ENCODE measurements at regions not wholly inside any gene's neighbourhood (a gene's known extent, or its start where the extent isn't known, plus 50 kb on each side); places are given as distances from the start of the nearest gene placed in this dataset.
"Not testable (repeated sequence)": the region's sequence is repeated elsewhere in the genome, so short reads cannot be mapped to it uniquely, and the experiment has no call there.

DNA sequence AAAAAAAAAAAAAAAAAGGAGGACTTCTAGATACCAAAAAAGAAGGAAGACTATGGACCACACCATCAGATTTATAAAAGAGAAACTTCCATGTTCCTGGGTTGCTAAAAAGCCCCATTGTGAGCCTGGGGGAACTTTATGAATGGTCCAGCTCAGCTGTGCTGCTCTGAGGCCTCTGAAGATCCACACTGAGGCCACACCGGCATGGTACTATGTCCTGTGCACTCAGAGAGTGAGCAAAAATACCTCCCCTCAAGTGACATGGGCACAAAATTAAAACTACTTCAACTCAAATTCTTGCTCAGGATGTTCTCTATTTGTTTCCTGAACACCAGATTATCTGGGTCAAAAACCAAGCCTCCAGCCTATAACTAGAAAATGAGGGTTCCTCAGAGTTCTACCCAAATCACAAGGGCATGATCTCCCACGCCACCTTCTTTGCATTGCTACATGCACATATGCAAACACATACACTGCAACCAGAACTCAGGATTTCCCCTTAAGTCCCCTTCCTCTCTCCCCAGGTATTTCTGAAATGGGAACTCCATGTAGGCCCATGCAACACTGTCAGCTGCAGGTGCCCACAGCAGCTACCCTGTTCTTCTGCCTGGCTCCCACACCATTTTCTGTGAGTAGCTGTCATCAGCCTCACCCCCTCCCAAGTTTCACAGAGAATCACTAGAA lies 94.4 kb downstream of the SH3GLB1 start:
- Histone ChIP-seq H3K4me1 (ENCODE audit: control insufficient read depth, extremely low read depth, insufficient read depth, low read length) (no peaks in the 10 kb centered on the region), H3K4me3 (replicated peaks in 1 of 3; ENCODE audit: insufficient read depth in 1 of 3, low read depth in 1 of 3, low read length in 3 of 3) (no peak overlapping the region), H3K27me3 (ENCODE audit: control insufficient read depth in 2 of 2, insufficient read depth in 2 of 2, low read length in 2 of 2) (no peaks in the 10 kb centered on the region), H3K27ac (ENCODE audit: insufficient read depth, low read depth, low read length) (no peak overlapping the region), H3K36me3 (ENCODE audit: control insufficient read depth in 2 of 2, extremely low read depth in 1 of 2, insufficient read depth in 2 of 2, low read length in 2 of 2) (no peaks in the 10 kb centered on the region), H3K9me1 (replicated peaks; ENCODE audit: control insufficient read depth, extremely low read depth, insufficient read depth, low read length) (no peaks in the 10 kb centered on the region), H2AFZ (ENCODE audit: low read depth, low read length) (no peak overlapping the region), H3K79me2 (ENCODE audit: control insufficient read depth, insufficient read depth, low read length) (no peaks in the 10 kb centered on the region), H4K20me1 (replicated peaks; ENCODE audit: control insufficient read depth, extremely low read depth, insufficient read depth, low read length) (no peaks in the 10 kb centered on the region), H3K9ac (replicated peaks; ENCODE audit: extremely low read depth, insufficient read depth, low read length) (no peak overlapping the region), H3K9me3 (replicated peaks; ENCODE audit: control insufficient read depth, insufficient read depth, low read length) (no peaks in the 10 kb centered on the region), H3K4me2 (ENCODE audit: insufficient read depth, low read length) (no peak overlapping the region)
- DNase-seq (ENCODE audit: low read depth, low spot score) (no peak), FAIRE-seq (peak; percentile 15)
- TF ChIP-seq POLR2A (IDR thresholded peaks at IDR 0.05; ENCODE audit: low read depth, low read length), result no peak
- TF ChIP-seq EZH2 (IDR thresholded peaks at IDR 0.05; ENCODE audit: borderline replicate concordance, low read depth, low read length, severe bottlenecking), result no peak
- TF ChIP-seq, protein P1, sequence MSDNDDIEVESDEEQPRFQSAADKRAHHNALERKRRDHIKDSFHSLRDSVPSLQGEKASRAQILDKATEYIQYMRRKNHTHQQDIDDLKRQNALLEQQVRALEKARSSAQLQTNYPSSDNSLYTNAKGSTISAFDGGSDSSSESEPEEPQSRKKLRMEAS (IDR thresholded peaks at IDR 0.05; ENCODE audit: insufficient read depth, insufficient read length), result no peak
- TF ChIP-seq FOS (IDR thresholded peaks at IDR 0.05; ENCODE audit: borderline replicate concordance, insufficient read depth, low read length), result no peak
- TF ChIP-seq JUN (IDR thresholded peaks at IDR 0.05; ENCODE audit: borderline replicate concordance, insufficient read depth, insufficient read length, low read depth), result no peak
- no peak for TF ChIP-seq POLR2AphosphoS5 (IDR thresholded peaks at IDR 0.05; ENCODE audit: insufficient read depth, low read depth, low read length)
- no peak for TF ChIP-seq GATA2 (IDR thresholded peaks at IDR 0.05; ENCODE audit: insufficient read depth, insufficient read length, low read depth, low read length)
- TF ChIP-seq MYC (IDR thresholded peaks at IDR 0.05; ENCODE audit: low read depth, low read length), result no peak
- TF ChIP-seq, protein P2, sequence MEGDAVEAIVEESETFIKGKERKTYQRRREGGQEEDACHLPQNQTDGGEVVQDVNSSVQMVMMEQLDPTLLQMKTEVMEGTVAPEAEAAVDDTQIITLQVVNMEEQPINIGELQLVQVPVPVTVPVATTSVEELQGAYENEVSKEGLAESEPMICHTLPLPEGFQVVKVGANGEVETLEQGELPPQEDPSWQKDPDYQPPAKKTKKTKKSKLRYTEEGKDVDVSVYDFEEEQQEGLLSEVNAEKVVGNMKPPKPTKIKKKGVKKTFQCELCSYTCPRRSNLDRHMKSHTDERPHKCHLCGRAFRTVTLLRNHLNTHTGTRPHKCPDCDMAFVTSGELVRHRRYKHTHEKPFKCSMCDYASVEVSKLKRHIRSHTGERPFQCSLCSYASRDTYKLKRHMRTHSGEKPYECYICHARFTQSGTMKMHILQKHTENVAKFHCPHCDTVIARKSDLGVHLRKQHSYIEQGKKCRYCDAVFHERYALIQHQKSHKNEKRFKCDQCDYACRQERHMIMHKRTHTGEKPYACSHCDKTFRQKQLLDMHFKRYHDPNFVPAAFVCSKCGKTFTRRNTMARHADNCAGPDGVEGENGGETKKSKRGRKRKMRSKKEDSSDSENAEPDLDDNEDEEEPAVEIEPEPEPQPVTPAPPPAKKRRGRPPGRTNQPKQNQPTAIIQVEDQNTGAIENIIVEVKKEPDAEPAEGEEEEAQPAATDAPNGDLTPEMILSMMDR (IDR thresholded peaks at IDR 0.05; ENCODE audit: extremely low read depth in 1 of 2, insufficient read depth in 1 of 2, low read depth in 1 of 2, low read length in 2 of 2), result no peak
- intact Hi-C loops (cut with micrococcal nuclease), result no loop called here
- BruUV-seq (replicated peaks), result no TSS peak
- dilution Hi-C loops (cut with MboI; ENCODE audit: extremely low pct_ligation_motif_present, low sequenced_read_pairs), result no loop called here
- ChIA-PET POLR2A (no interaction called here), CTCF (no interaction called here)

DNA sequence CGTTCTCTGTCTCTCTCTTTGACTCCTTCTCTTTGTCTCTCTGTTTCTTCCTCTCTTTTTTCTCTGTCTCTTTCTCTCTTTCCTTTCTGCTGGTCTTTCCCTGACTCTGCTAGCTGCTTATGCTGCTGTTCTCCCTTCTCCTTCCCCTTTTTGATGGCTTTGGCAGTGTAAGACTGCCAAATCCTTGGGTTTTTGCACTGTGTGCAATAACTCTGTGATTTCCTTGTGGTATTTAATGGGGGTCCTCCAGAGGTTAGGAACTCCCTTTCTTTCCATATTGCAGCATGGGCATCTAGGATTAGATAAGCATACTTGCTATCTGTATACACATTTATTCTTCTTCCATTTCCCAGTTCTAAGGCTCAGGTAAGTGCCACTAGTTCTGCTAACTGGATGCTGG lies 99.3 kb downstream of the SH3GLB1 start:
- H3K9me3 ChIP-seq (replicated peaks; ENCODE audit: control insufficient read depth, insufficient read depth, low read length); FAIRE-seq; H3K4me1 ChIP-seq (ENCODE audit: control insufficient read depth, extremely low read depth, insufficient read depth, low read length); DNase-seq (ENCODE audit: low read depth, low spot score); H3K79me2 ChIP-seq (ENCODE audit: control insufficient read depth, insufficient read depth, low read length); H3K4me3 ChIP-seq (replicated peaks in 1 of 3; ENCODE audit: insufficient read depth in 1 of 3, low read depth in 1 of 3, low read length in 3 of 3); POLR2A ChIA-PET; H3K9ac ChIP-seq (replicated peaks; ENCODE audit: extremely low read depth, insufficient read depth, low read length); H2AFZ ChIP-seq (ENCODE audit: low read depth, low read length); BruUV-seq (replicated peaks); H3K27me3 ChIP-seq (ENCODE audit: control insufficient read depth in 2 of 2, insufficient read depth in 2 of 2, low read length in 2 of 2); H3K27ac ChIP-seq (ENCODE audit: insufficient read depth, low read depth, low read length); H4K20me1 ChIP-seq (replicated peaks; ENCODE audit: control insufficient read depth, extremely low read depth, insufficient read depth, low read length); H3K4me2 ChIP-seq (ENCODE audit: insufficient read depth, low read length); H3K9me1 ChIP-seq (replicated peaks; ENCODE audit: control insufficient read depth, extremely low read depth, insufficient read depth, low read length); dilution Hi-C loops (cut with MboI; ENCODE audit: extremely low pct_ligation_motif_present, low sequenced_read_pairs); CTCF ChIA-PET; H3K36me3 ChIP-seq (ENCODE audit: control insufficient read depth in 2 of 2, extremely low read depth in 1 of 2, insufficient read depth in 2 of 2, low read length in 2 of 2); intact Hi-C loops (cut with micrococcal nuclease): not testable (repeated sequence)
